HEK293 (cell line): ENCODE measurements at regions not wholly inside any gene's neighbourhood (a gene's known extent, or its start where the extent isn't known, plus 50 kb on each side); places are given as distances from the start of the nearest gene placed in this dataset.

ENCODE experiments used
- CTCF ChIA-PET: fragments of 350-600 bp; formaldehyde crosslinking; extraction: SDS; loops from one replicate; lab custom pipeline; 2021; ENCODE audit warnings: antibody characterized with exemption; lab: Yijun Ruan, JAX
- POLR2A ChIA-PET: fragments of 300-600 bp; formaldehyde crosslinking; extraction: SDS; loops from one replicate; lab custom pipeline; 2020; ENCODE audit warnings: antibody characterized with exemption, inconsistent platforms; lab: Yijun Ruan, JAX
- H3K27ac ChIP-seq: fragments of 200-500 bp; sonication (Bioruptor generic); 2 replicates; pipeline ENCODE4 v1.5.1; 2014; ENCODE audit warnings: low read depth, low read length, control low read depth, inconsistent platforms; ENCODE audit errors: extremely low read depth
- H3K36me3 ChIP-seq, 2 experiments: fragments of 200-500 bp in 1 of 2; sonication (Bioruptor generic) in 1 of 2; 1 replicate in 1 of 2; 2 replicates in 1 of 2; pipeline ENCODE4 v1.5.1; 2014 to 2017; ENCODE audit warnings: inconsistent platforms in 2 of 2, low read length in 2 of 2; ENCODE audit not compliant: control insufficient read depth in 2 of 2, insufficient read depth in 1 of 2
- H3K4me1 ChIP-seq: fragments of 200-500 bp; sonication (Bioruptor generic); 2 replicates; pipeline ENCODE4 v1.5.1; 2014; ENCODE audit warnings: mild to moderate bottlenecking, low read length, inconsistent platforms; ENCODE audit not compliant: control insufficient read depth, insufficient read depth
- H3K4me3 ChIP-seq: 2 replicates; pipeline ENCODE4 v1.5.1; 2011; ENCODE audit warnings: low read depth, mild to moderate bottlenecking, control low read depth, low read length, moderate library complexity
- H3K9me3 ChIP-seq: fragments of 200-500 bp; sonication (Bioruptor generic); 2 replicates; pipeline ENCODE4 v1.5.1; 2014; ENCODE audit warnings: low read depth, low read length, inconsistent platforms; ENCODE audit not compliant: control insufficient read depth, insufficient read depth
- BCL11B ChIP-seq: fragments of 450-650 bp; formaldehyde crosslinking; IDR thresholded peaks from 2 replicates; pipeline ENCODE4 v1.5.1; 2016; ENCODE audit warnings: low read depth, missing biosample characterization, missing genetic modification characterization
- SP2 ChIP-seq: fragments of 450-650 bp; formaldehyde crosslinking; IDR thresholded peaks from 2 replicates; pipeline ENCODE4 v1.5.1; 2016; ENCODE audit warnings: missing biosample characterization, missing genetic modification characterization
- ZFP37 ChIP-seq: fragments of 450-650 bp; formaldehyde crosslinking; IDR thresholded peaks from 2 replicates; pipeline ENCODE4 v1.5.1; 2016; ENCODE audit warnings: missing biosample characterization, missing genetic modification characterization
- ZFP41 ChIP-seq: fragments of 450-650 bp; formaldehyde crosslinking; IDR thresholded peaks from 2 replicates; pipeline ENCODE4 v1.5.1; 2016; ENCODE audit warnings: missing biosample characterization, missing genetic modification characterization, borderline replicate concordance
- ZNF132 ChIP-seq: fragments of 450-650 bp; formaldehyde crosslinking; IDR thresholded peaks from 2 replicates; pipeline ENCODE4 v1.5.1; 2017; ENCODE audit warnings: missing biosample characterization, missing genetic modification characterization, borderline replicate concordance
- ZNF133 ChIP-seq: fragments of 450-650 bp; formaldehyde crosslinking; IDR thresholded peaks from 2 replicates; pipeline ENCODE4 v1.5.1; 2016; ENCODE audit warnings: missing biosample characterization, missing genetic modification characterization
- ZNF239 ChIP-seq: fragments of 450-650 bp; formaldehyde crosslinking; IDR thresholded peaks from 2 replicates; pipeline ENCODE4 v1.5.1; 2016; ENCODE audit warnings: missing biosample characterization, missing genetic modification characterization
- ZNF266 ChIP-seq: fragments of 450-650 bp; formaldehyde crosslinking; IDR thresholded peaks from 2 replicates; pipeline ENCODE4 v1.5.1; 2016; ENCODE audit warnings: missing biosample characterization, missing genetic modification characterization, low read depth
- ZNF311 ChIP-seq: fragments of 450-650 bp; formaldehyde crosslinking; IDR thresholded peaks from 2 replicates; pipeline ENCODE4 v1.5.1; 2017; ENCODE audit warnings: missing biosample characterization, missing genetic modification characterization, borderline replicate concordance
- ZNF544 ChIP-seq: fragments of 450-650 bp; formaldehyde crosslinking; IDR thresholded peaks from 2 replicates; pipeline ENCODE4 v1.5.0; 2017; ENCODE audit warnings: missing biosample characterization, missing genetic modification characterization
- ZNF654 ChIP-seq: fragments of 450-650 bp; formaldehyde crosslinking; IDR thresholded peaks from 2 replicates; pipeline ENCODE4 v1.5.1; 2016; ENCODE audit warnings: low read depth, missing biosample characterization, missing genetic modification characterization
- ZNF777 ChIP-seq: fragments of 450-650 bp; formaldehyde crosslinking; IDR thresholded peaks from 2 replicates; pipeline ENCODE4 v1.5.1; 2017; ENCODE audit warnings: missing biosample characterization, missing genetic modification characterization, borderline replicate concordance
- TF ChIP-seq, protein P1 (sequence below): fragments of 450-650 bp; formaldehyde crosslinking; IDR thresholded peaks from 2 replicates; pipeline ENCODE4 v1.5.1; 2017; ENCODE audit warnings: missing biosample characterization, missing genetic modification characterization
- TF ChIP-seq, protein P2 (sequence below): IDR thresholded peaks from 2 replicates; pipeline ENCODE4 v1.6.1; 2011; ENCODE audit warnings: mild to moderate bottlenecking, low read depth, low read length, borderline replicate concordance
- TF ChIP-seq, protein P3 (sequence below): fragments of 450-650 bp; formaldehyde crosslinking; IDR thresholded peaks from 2 replicates; pipeline ENCODE4 v1.5.1; 2016; ENCODE audit warnings: missing biosample characterization, missing genetic modification characterization, low read depth
- TF ChIP-seq, protein P4 (sequence below): fragments of 450-650 bp; formaldehyde crosslinking; IDR thresholded peaks from 2 replicates; pipeline ENCODE4 v1.5.1; 2016; ENCODE audit warnings: missing biosample characterization, missing genetic modification characterization
- TF ChIP-seq, protein P5 (sequence below): fragments of 450-650 bp; formaldehyde crosslinking; optimal IDR thresholded peaks from 2 replicates; pipeline ENCODE3; 2016; ENCODE audit warnings: missing biosample characterization, mild to moderate bottlenecking, missing genetic modification characterization
- TF ChIP-seq, protein P6 (sequence below): fragments of 450-650 bp; formaldehyde crosslinking; IDR thresholded peaks from 2 replicates; pipeline ENCODE4 v1.5.1; 2016; ENCODE audit warnings: missing biosample characterization, missing genetic modification characterization
- TF ChIP-seq, protein P7 (sequence below): fragments of 450-650 bp; formaldehyde crosslinking; IDR thresholded peaks from 2 replicates; pipeline ENCODE4 v1.5.1; 2016; ENCODE audit warnings: missing biosample characterization, missing genetic modification characterization
- TF ChIP-seq, protein P8 (sequence below): fragments of 450-650 bp; formaldehyde crosslinking; IDR thresholded peaks from 2 replicates; pipeline ENCODE4 v1.5.1; 2016; ENCODE audit warnings: missing biosample characterization, missing genetic modification characterization

DNA sequence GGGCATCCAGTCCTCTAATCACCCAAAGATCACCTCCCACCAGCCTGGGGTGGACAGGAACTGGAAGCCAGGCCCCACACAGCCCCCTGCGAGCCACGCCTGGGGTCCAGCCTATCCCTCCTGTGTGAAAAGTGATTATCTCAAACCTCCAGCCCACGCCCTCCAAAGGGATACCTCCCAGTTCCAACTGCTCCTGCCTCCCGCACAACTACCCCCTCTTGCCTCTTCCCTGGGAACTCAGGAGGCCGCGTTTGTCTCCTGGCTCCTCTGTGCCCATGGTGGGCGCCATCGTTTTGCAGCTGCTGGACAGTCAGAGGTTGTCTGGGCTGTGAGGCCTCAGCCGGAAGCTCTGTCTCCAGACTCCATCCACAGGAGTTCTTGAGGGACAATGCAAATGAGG, 305.9 kb downstream of the AJAP1 start:
- POLR2A ChIA-PET: no interaction called here
- Histone ChIP-seq H3K36me3 (no peaks in the 10 kb centered on the region), H3K4me1 (no peaks in the 10 kb centered on the region), H3K4me3 (no peak overlapping the region), H3K9me3 (no peaks in the 10 kb centered on the region), H3K27ac (no peak overlapping the region)
- CTCF ChIA-PET: no interaction called here
- TF ChIP-seq BCL11B (tag by site-specific recombination) (no peak), ZNF544 (tag by site-specific recombination) (no peak), ZNF311 (tag by site-specific recombination) (no peak), ZNF133 (no peak), ZNF654 (tag by site-specific recombination) (no peak), ZFP41 (tag by site-specific recombination) (no peak), ZFP37 (tag by site-specific recombination) (no peak), ZNF132 (tag by site-specific recombination) (no peak), ZNF777 (no peak), SP2 (tag by site-specific recombination) (no peak), ZNF239 (no peak), ZNF266 (tag by site-specific recombination) (no peak)
- TF ChIP-seq, protein P1, sequence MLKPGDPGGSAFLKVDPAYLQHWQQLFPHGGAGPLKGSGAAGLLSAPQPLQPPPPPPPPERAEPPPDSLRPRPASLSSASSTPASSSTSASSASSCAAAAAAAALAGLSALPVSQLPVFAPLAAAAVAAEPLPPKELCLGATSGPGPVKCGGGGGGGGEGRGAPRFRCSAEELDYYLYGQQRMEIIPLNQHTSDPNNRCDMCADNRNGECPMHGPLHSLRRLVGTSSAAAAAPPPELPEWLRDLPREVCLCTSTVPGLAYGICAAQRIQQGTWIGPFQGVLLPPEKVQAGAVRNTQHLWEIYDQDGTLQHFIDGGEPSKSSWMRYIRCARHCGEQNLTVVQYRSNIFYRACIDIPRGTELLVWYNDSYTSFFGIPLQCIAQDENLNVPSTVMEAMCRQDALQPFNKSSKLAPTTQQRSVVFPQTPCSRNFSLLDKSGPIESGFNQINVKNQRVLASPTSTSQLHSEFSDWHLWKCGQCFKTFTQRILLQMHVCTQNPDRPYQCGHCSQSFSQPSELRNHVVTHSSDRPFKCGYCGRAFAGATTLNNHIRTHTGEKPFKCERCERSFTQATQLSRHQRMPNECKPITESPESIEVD (tag by site-specific recombination): no peak
- TF ChIP-seq, protein P2, sequence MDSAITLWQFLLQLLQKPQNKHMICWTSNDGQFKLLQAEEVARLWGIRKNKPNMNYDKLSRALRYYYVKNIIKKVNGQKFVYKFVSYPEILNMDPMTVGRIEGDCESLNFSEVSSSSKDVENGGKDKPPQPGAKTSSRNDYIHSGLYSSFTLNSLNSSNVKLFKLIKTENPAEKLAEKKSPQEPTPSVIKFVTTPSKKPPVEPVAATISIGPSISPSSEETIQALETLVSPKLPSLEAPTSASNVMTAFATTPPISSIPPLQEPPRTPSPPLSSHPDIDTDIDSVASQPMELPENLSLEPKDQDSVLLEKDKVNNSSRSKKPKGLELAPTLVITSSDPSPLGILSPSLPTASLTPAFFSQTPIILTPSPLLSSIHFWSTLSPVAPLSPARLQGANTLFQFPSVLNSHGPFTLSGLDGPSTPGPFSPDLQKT: no peak
- TF ChIP-seq, protein P3, sequence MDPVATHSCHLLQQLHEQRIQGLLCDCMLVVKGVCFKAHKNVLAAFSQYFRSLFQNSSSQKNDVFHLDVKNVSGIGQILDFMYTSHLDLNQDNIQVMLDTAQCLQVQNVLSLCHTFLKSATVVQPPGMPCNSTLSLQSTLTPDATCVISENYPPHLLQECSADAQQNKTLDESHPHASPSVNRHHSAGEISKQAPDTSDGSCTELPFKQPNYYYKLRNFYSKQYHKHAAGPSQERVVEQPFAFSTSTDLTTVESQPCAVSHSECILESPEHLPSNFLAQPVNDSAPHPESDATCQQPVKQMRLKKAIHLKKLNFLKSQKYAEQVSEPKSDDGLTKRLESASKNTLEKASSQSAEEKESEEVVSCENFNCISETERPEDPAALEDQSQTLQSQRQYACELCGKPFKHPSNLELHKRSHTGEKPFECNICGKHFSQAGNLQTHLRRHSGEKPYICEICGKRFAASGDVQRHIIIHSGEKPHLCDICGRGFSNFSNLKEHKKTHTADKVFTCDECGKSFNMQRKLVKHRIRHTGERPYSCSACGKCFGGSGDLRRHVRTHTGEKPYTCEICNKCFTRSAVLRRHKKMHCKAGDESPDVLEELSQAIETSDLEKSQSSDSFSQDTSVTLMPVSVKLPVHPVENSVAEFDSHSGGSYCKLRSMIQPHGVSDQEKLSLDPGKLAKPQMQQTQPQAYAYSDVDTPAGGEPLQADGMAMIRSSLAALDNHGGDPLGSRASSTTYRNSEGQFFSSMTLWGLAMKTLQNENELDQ: no peak
- TF ChIP-seq, protein P4, sequence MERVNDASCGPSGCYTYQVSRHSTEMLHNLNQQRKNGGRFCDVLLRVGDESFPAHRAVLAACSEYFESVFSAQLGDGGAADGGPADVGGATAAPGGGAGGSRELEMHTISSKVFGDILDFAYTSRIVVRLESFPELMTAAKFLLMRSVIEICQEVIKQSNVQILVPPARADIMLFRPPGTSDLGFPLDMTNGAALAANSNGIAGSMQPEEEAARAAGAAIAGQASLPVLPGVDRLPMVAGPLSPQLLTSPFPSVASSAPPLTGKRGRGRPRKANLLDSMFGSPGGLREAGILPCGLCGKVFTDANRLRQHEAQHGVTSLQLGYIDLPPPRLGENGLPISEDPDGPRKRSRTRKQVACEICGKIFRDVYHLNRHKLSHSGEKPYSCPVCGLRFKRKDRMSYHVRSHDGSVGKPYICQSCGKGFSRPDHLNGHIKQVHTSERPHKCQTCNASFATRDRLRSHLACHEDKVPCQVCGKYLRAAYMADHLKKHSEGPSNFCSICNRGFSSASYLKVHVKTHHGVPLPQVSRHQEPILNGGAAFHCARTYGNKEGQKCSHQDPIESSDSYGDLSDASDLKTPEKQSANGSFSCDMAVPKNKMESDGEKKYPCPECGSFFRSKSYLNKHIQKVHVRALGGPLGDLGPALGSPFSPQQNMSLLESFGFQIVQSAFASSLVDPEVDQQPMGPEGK (tag by site-specific recombination): no peak
- TF ChIP-seq, protein P5, sequence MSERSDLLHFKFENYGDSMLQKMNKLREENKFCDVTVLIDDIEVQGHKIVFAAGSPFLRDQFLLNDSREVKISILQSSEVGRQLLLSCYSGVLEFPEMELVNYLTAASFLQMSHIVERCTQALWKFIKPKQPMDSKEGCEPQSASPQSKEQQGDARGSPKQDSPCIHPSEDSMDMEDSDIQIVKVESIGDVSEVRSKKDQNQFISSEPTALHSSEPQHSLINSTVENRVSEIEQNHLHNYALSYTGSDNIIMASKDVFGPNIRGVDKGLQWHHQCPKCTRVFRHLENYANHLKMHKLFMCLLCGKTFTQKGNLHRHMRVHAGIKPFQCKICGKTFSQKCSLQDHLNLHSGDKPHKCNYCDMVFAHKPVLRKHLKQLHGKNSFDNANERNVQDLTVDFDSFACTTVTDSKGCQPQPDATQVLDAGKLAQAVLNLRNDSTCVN (tag by site-specific recombination): no peak
- TF ChIP-seq, protein P6, sequence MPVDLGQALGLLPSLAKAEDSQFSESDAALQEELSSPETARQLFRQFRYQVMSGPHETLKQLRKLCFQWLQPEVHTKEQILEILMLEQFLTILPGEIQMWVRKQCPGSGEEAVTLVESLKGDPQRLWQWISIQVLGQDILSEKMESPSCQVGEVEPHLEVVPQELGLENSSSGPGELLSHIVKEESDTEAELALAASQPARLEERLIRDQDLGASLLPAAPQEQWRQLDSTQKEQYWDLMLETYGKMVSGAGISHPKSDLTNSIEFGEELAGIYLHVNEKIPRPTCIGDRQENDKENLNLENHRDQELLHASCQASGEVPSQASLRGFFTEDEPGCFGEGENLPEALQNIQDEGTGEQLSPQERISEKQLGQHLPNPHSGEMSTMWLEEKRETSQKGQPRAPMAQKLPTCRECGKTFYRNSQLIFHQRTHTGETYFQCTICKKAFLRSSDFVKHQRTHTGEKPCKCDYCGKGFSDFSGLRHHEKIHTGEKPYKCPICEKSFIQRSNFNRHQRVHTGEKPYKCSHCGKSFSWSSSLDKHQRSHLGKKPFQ: no peak
- TF ChIP-seq, protein P7, sequence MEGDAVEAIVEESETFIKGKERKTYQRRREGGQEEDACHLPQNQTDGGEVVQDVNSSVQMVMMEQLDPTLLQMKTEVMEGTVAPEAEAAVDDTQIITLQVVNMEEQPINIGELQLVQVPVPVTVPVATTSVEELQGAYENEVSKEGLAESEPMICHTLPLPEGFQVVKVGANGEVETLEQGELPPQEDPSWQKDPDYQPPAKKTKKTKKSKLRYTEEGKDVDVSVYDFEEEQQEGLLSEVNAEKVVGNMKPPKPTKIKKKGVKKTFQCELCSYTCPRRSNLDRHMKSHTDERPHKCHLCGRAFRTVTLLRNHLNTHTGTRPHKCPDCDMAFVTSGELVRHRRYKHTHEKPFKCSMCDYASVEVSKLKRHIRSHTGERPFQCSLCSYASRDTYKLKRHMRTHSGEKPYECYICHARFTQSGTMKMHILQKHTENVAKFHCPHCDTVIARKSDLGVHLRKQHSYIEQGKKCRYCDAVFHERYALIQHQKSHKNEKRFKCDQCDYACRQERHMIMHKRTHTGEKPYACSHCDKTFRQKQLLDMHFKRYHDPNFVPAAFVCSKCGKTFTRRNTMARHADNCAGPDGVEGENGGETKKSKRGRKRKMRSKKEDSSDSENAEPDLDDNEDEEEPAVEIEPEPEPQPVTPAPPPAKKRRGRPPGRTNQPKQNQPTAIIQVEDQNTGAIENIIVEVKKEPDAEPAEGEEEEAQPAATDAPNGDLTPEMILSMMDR (tag by site-specific recombination): no peak
- TF ChIP-seq, protein P8, sequence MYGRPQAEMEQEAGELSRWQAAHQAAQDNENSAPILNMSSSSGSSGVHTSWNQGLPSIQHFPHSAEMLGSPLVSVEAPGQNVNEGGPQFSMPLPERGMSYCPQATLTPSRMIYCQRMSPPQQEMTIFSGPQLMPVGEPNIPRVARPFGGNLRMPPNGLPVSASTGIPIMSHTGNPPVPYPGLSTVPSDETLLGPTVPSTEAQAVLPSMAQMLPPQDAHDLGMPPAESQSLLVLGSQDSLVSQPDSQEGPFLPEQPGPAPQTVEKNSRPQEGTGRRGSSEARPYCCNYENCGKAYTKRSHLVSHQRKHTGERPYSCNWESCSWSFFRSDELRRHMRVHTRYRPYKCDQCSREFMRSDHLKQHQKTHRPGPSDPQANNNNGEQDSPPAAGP (tag by site-specific recombination): no peak
